ENCODE measurements at regions not wholly inside any gene's neighbourhood (a gene's known extent, or its start where the extent isn't known, plus 50 kb on each side); places are given as distances from the start of the nearest gene placed in this dataset.

DNA sequence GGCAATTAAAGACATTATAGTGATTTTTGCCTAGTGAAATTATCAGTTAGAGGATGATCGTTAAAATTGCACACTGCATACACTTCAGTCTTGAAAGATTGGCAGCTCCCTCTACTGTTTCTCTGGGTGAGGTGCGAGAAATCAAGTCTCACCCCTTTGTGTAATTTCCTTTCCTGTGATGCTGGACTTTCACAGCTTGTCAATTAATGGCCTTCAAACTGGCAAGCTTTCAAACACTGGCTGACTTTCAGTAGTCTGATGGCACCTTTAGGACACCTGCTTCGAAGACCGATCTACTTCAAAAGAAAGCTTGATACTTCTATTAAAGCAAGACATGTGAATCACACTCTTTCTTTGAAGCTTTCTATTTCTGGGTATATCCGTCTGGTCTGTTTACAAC lies 706.7 kb upstream of the PTPRD start:
- ATAC-seq (peak; percentile 60), DNase-seq (peak in 2 of 4 donors; percentile 15 to 26)
- Histone ChIP-seq H3K36me3 (replicated peaks in 1 of 2; ENCODE audit: insufficient read depth in 1 of 2, low read depth in 2 of 2) (no peaks in the 10 kb centered on the region), H3K27me3 (no peaks in the 10 kb centered on the region), H3K27ac (no peak overlapping the region), H3K4me3 (no peak overlapping the region), H3K9me3 (no peaks in the 10 kb centered on the region), H3K4me1 (no peaks in the 10 kb centered on the region)
- intact Hi-C loops (cut with DNase I): no loop called here
- TF ChIP-seq, protein P1, sequence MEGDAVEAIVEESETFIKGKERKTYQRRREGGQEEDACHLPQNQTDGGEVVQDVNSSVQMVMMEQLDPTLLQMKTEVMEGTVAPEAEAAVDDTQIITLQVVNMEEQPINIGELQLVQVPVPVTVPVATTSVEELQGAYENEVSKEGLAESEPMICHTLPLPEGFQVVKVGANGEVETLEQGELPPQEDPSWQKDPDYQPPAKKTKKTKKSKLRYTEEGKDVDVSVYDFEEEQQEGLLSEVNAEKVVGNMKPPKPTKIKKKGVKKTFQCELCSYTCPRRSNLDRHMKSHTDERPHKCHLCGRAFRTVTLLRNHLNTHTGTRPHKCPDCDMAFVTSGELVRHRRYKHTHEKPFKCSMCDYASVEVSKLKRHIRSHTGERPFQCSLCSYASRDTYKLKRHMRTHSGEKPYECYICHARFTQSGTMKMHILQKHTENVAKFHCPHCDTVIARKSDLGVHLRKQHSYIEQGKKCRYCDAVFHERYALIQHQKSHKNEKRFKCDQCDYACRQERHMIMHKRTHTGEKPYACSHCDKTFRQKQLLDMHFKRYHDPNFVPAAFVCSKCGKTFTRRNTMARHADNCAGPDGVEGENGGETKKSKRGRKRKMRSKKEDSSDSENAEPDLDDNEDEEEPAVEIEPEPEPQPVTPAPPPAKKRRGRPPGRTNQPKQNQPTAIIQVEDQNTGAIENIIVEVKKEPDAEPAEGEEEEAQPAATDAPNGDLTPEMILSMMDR (IDR thresholded peaks at IDR 0.05): peak; percentile 20 to 71 (median 47)
- TF ChIP-seq POLR2A (IDR thresholded peaks at IDR 0.05): no peak
- WGBS, 2 donors: 9 to 15% methylated on average over 5 of the region's 5 CpGs

DNA sequence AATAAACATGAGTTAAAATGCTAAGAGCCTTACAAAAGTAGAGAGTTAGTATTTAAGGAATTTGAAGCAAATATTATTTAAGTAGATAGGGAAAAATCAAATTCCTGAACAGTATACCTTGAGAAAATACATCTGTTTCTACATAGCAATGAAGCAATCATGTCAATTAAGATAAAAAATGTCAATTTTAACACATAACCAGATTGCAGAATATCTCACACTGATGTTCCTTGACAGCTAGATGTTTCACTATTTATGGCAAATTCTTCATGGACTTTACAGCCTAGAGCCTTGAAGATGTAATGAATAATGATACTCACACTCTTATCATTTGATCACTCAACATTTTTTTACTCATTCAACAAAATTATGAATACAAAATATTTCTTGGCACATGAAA lies 708.2 kb upstream of the PTPRD start:
- H3K4me1 ChIP-seq: no peaks in the 10 kb centered on the region
- H3K4me3 ChIP-seq: no peak overlapping the region
- H3K27me3 ChIP-seq: no peaks in the 10 kb centered on the region
- no peaks in the 10 kb centered on the region for H3K36me3 ChIP-seq (replicated peaks in 1 of 2; ENCODE audit: insufficient read depth in 1 of 2, low read depth in 2 of 2)
- no peak overlapping the region for H3K27ac ChIP-seq
- no peak for DNase-seq
- intact Hi-C loops (cut with DNase I): no loop called here
- no peak for ATAC-seq
- no peaks in the 10 kb centered on the region for H3K9me3 ChIP-seq
- TF ChIP-seq, protein P1 (IDR thresholded peaks at IDR 0.05): no peak
- no peak for TF ChIP-seq POLR2A (IDR thresholded peaks at IDR 0.05)

DNA sequence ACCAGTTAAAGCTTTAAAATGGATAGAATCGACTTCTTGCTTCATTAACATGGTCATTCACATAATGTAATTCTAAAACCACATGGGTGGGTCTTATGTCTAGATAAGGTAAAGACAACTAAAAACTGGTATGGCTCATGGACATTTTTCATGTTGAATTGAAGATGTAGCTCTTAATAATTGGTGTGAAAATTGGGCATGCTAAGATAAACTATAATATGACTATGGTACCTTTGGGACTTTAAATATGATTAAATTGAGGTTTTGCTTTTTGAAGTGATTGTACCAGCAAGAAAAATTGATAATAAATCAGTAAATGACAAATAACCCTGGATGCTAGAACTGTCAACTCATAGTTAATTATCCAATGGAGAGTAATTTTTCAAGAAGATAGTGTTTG lies 710.7 kb upstream of the PTPRD start:
- intact Hi-C loops (cut with DNase I): no loop called here

DNA sequence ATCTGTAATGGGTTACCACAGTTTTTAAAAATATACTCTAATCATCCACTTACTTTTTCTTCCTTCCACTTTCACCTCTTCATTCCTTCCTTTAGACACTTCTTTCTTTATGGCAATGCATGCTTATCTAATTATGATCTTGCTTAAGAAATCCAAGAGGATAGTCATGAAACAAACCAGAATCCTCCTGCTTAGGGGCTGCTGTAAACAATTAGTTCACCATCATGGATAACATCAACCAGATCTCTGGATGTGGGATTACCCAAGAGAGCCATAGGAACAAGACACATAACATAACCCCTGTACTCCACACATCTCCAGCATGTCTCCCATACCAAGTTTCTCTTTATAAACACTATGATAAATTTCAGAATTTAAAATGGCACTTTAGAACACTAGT lies 713.4 kb upstream of the PTPRD start:
- ATAC-seq: no peak
- H3K4me1 ChIP-seq: no peaks in the 10 kb centered on the region
- no peaks in the 10 kb centered on the region for H3K36me3 ChIP-seq (replicated peaks in 1 of 2; ENCODE audit: insufficient read depth in 1 of 2, low read depth in 2 of 2)
- H3K9me3 ChIP-seq: no peaks in the 10 kb centered on the region
- H3K27ac ChIP-seq: no peak overlapping the region
- H3K27me3 ChIP-seq: no peaks in the 10 kb centered on the region
- H3K4me3 ChIP-seq: no peak overlapping the region
- no peak for DNase-seq
- intact Hi-C loops (cut with DNase I): no loop called here
- TF ChIP-seq POLR2A (IDR thresholded peaks at IDR 0.05): no peak
- TF ChIP-seq, protein P1 (IDR thresholded peaks at IDR 0.05): no peak

More for the DNA sequence above, 710.7 kb upstream of the PTPRD start:
- 31% methylated on average over 1 of the region's 1 CpG for WGBS, 2 donors
- TF ChIP-seq, protein P1 (IDR thresholded peaks at IDR 0.05): no peak
- TF ChIP-seq POLR2A (IDR thresholded peaks at IDR 0.05): no peak
- Histone ChIP-seq H3K27ac (no peak overlapping the region), H3K4me1 (no peaks in the 10 kb centered on the region), H3K36me3 (replicated peaks in 1 of 2; ENCODE audit: insufficient read depth in 1 of 2, low read depth in 2 of 2) (no peaks in the 10 kb centered on the region), H3K9me3 (no peaks in the 10 kb centered on the region), H3K27me3 (no peaks in the 10 kb centered on the region), H3K4me3 (no peak overlapping the region)
- DNase-seq (no peak), ATAC-seq (no peak)

DNA sequence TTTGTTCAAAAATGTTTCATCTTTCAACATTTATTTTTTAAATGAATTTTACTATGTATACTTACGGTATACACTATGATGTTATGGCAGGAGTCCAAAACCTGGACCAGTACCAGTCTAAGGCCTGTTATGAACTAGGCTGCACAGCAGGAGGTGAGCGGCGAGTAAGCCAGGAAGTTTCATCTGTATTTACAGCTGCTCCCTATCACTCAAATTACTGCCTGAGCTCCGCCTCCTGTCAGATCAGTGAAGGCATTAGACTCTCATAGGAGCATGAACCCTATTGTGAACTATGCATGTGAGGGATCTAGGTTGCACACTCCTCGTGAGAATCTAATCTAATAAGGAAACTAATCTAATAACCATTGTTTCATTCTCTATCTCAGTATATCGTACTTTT lies 715.5 kb upstream of the PTPRD start:
- Histone ChIP-seq H3K27me3 (no peaks in the 10 kb centered on the region), H3K27ac (no peak overlapping the region), H3K4me3 (no peak overlapping the region), H3K4me1 (no peaks in the 10 kb centered on the region), H3K9me3 (no peaks in the 10 kb centered on the region), H3K36me3 (replicated peaks in 1 of 2; ENCODE audit: insufficient read depth in 1 of 2, low read depth in 2 of 2) (no peaks in the 10 kb centered on the region)
- DNase-seq (no peak), ATAC-seq (no peak)
- intact Hi-C loops (cut with DNase I): no loop called here
- 64 to 78% methylated on average over 6 of the region's 6 CpGs for WGBS, 2 donors
- TF ChIP-seq POLR2A (IDR thresholded peaks at IDR 0.05): no peak
- TF ChIP-seq, protein P1 (IDR thresholded peaks at IDR 0.05): no peak

Data from body of pancreas (tissue), 4 donors.